GM19438 (cell line): ENCODE measurements at regions not wholly inside any gene's neighbourhood (a gene's known extent, or its start where the extent isn't known, plus 50 kb on each side); places are given as distances from the start of the nearest gene placed in this dataset.
"Not testable (repeated sequence)": the region's sequence is repeated elsewhere in the genome, so short reads cannot be mapped to it uniquely, and the experiment has no call there.

ENCODE experiments used
- ATAC-seq: cut with Tn5 transposase; IDR thresholded peaks from one replicate; pipeline ENCODE4 v1.9.1; 2021; ENCODE audit warnings: low read depth; ENCODE audit not compliant: unreplicated experiment

GRCh38 chr2:131822237-131822721 is 294.6 kb downstream of the CCDC74A start:
- ATAC-seq, result not testable (repeated sequence)

- ATAC-seq, result not testable (repeated sequence)
Measured at GRCh38 chr2:131823058-131823457, 295.4 kb downstream of the CCDC74A start.

- ATAC-seq, result not testable (repeated sequence)
Measured at GRCh38 chr2:131824986-131825385, 297.3 kb downstream of the CCDC74A start.

- ATAC-seq, result no peak
Measured at GRCh38 chr2:131827481-131828163, 299.9 kb downstream of the CCDC74A start.

GRCh38 chr2:131828164-131828561 is 300.5 kb downstream of the CCDC74A start:
- no peak for ATAC-seq

GRCh38 chr2:131828633-131829455 is 301.2 kb downstream of the CCDC74A start:
- not testable (repeated sequence) for ATAC-seq

- not testable (repeated sequence) for ATAC-seq
Measured at GRCh38 chr2:131829456-131830241, 302.0 kb downstream of the CCDC74A start.

- not testable (repeated sequence) for ATAC-seq
Measured at GRCh38 chr2:131830242-131830945, 302.7 kb downstream of the CCDC74A start.

- not testable (repeated sequence) for ATAC-seq
Measured at GRCh38 chr2:131830946-131831310, 303.2 kb downstream of the CCDC74A start.

GRCh38 chr2:131831450-131832208 is 303.9 kb downstream of the CCDC74A start:
- ATAC-seq, result not testable (repeated sequence)

GRCh38 chr2:131832209-131832780 is 304.6 kb downstream of the CCDC74A start:
- not testable (repeated sequence) for ATAC-seq

- not testable (repeated sequence) for ATAC-seq
Measured at GRCh38 chr2:131832917-131833316, 305.2 kb downstream of the CCDC74A start.

GRCh38 chr2:131833367-131834202 is 305.9 kb downstream of the CCDC74A start:
- not testable (repeated sequence) for ATAC-seq

GRCh38 chr2:131834203-131835020 is 306.7 kb downstream of the CCDC74A start:
- not testable (repeated sequence) for ATAC-seq

- not testable (repeated sequence) for ATAC-seq
Measured at GRCh38 chr2:131835022-131835421, 307.3 kb downstream of the CCDC74A start.

- ATAC-seq, result no peak
Measured at GRCh38 chr2:131835621-131836091, 308.0 kb downstream of the CCDC74A start.

GRCh38 chr2:131836116-131836515 is 308.4 kb downstream of the CCDC74A start:
- ATAC-seq, result not testable (repeated sequence)
